Panc1 (cell line): ENCODE measurements at regions not wholly inside any gene's neighbourhood (a gene's known extent, or its start where the extent isn't known, plus 50 kb on each side); places are given as distances from the start of the nearest gene placed in this dataset.

Experiments used
- ATAC-seq: fragments of 200-7000 bp; cut with Tn5 transposase; 2 replicates; pipeline ENCODE4 v1.9.1; 2020; ENCODE audit warnings: mild to moderate bottlenecking, moderate library complexity
- BruUV-seq: library from RNA; stranded (reverse); fragments of 400-500 nt; replicated peaks from 2 replicates; lab custom pipeline; 2021; lab: Mats Ljungman, UMichigan
- CTCF ChIA-PET: fragments of 300-600 bp; sonication (Branson Sonifier 250); formaldehyde crosslinking; loops from one replicate; lab custom pipeline; 2022; ENCODE audit warnings: antibody characterized with exemption; lab: Charles Lee
- POLR2A ChIA-PET: fragments of 300-600 bp; sonication (Branson Sonifier 250); formaldehyde crosslinking; loops from one replicate; lab custom pipeline; 2022; ENCODE audit warnings: antibody characterized with exemption; lab: Charles Lee
- DNase-seq: peaks from one replicate; pipeline ENCODE4 v3.0.0-alpha.2; 2010; ENCODE audit warnings: low read depth, low spot score
- H3K27ac ChIP-seq: 2 replicates; pipeline ENCODE4 v1.5.1; 2011; ENCODE audit warnings: mild to moderate bottlenecking, low read length, inconsistent platforms
- H3K27me3 ChIP-seq: fragments of 200-500 bp; sonication (Bioruptor generic); 2 replicates; pipeline ENCODE4 v1.6.0; 2014; ENCODE audit warnings: low read length, inconsistent platforms; ENCODE audit not compliant: control insufficient read depth, insufficient read depth
- H3K36me3 ChIP-seq: fragments of 200-500 bp; sonication (Bioruptor generic); 2 replicates; pipeline ENCODE4 v1.5.1; 2014; ENCODE audit warnings: inconsistent platforms, mild to moderate bottlenecking, low read length, moderate library complexity; ENCODE audit not compliant: control insufficient read depth, insufficient read depth
- H3K4me1 ChIP-seq: 2 replicates; pipeline ENCODE4 v1.5.1; 2011; ENCODE audit warnings: inconsistent platforms, mild to moderate bottlenecking, low read length, moderate library complexity; ENCODE audit not compliant: control insufficient read depth, insufficient read depth
- H3K4me3 ChIP-seq, 2 experiments: 2 replicates each; pipeline ENCODE4 v1.5.1; 2011 to 2012; ENCODE audit warnings: low read depth in 2 of 2, low read length in 2 of 2, mild to moderate bottlenecking in 2 of 2, inconsistent platforms in 1 of 2, moderate library complexity in 1 of 2
- H3K9me3 ChIP-seq: fragments of 200-500 bp; sonication (Bioruptor generic); 2 replicates; pipeline ENCODE4 v1.5.1; 2014; ENCODE audit warnings: low read depth, mild to moderate bottlenecking, inconsistent platforms, low read length, moderate library complexity; ENCODE audit not compliant: control insufficient read depth, insufficient read depth
- CTCF ChIP-seq: fragments of 450-650 bp; IDR thresholded peaks from 2 replicates; pipeline ENCODE4 v1.5.1; 2017; ENCODE audit warnings: mild to moderate bottlenecking
- POLR2AphosphoS5 ChIP-seq: IDR thresholded peaks from 2 replicates; pipeline ENCODE4 v1.6.1; 2012; ENCODE audit warnings: mild to moderate bottlenecking, low read depth, low read length, moderate library complexity
- SIN3A ChIP-seq: IDR thresholded peaks from 2 replicates; pipeline ENCODE4 v1.6.1; 2012; ENCODE audit warnings: low read depth, mild to moderate bottlenecking, low read length, moderate library complexity, borderline replicate concordance; ENCODE audit not compliant: insufficient read depth
- TCF7L2 ChIP-seq: IDR thresholded peaks from 2 replicates; pipeline ENCODE4 v1.6.1; 2011; ENCODE audit warnings: mild to moderate bottlenecking, low read depth, low read length, inconsistent platforms
- in situ Hi-C: cut with HindIII; loops from 2 replicates; pipeline ENCODE4 v1.10.0; 2016; ENCODE audit warnings: low sequenced_read_pairs, low pct_unique_long_range_greater_than_20kb
- intact Hi-C: fragments of 100-400 bp; cut with micrococcal nuclease; formaldehyde crosslinking; loops from one replicate; pipeline ENCODE4 v1.10.0; 2022; ENCODE audit not compliant: unreplicated experiment
- TF ChIP-seq, protein P1 (sequence below), 2 experiments: IDR thresholded peaks; 2 replicates each; pipeline ENCODE4 v1.6.1; 2011 to 2012; ENCODE audit warnings: low read depth in 2 of 2, control low read depth in 1 of 2, low read length in 1 of 2, mild to moderate bottlenecking in 1 of 2, moderate library complexity in 1 of 2; ENCODE audit not compliant: insufficient read depth in 1 of 2

DNA sequence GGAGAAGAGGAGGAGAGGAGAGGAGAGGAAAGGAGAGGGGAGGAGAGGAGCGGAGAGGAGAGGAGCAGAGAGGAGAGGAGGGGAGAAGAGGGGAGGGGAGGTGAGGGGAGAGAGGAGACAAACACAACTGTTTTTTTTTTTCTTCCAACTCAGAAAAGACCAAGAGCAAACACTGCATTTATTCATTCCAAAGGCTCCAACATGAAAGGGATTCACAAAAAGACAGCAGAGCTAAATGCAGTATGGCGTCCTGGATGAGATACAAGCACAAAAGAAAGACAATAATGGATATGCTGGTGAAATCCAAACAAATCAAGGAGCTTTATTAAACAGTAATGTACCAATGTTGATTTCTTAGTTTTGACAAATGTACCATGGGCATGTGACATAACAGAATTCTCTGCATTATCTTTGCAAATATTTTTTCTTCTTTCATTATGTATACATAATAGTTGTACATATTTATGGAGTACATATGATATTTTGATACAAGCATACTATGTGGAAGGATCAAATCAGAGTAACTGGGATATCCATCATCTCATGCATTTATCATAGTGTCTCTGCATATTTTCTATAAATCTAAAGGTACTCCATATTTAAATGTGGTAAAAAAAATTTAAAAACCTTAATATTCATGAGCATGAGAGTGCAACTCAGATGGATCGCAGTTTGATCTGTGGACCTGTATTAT is 204.6 kb downstream of the CBLN4 start:
- Histone ChIP-seq H3K27ac (no peak overlapping the region), H3K4me1 (no peaks in the 10 kb centered on the region), H3K9me3 (no peaks in the 10 kb centered on the region), H3K27me3 (no peaks in the 10 kb centered on the region), H3K36me3 (no peaks in the 10 kb centered on the region), H3K4me3 (no peak overlapping the region)
- in situ Hi-C loops, result no loop called here
- intact Hi-C loops, result no loop called here
- BruUV-seq, result no TSS peak
- TF ChIP-seq POLR2AphosphoS5 (no peak), SIN3A (no peak), TCF7L2 (no peak), CTCF (no peak)
- TF ChIP-seq, protein P1, sequence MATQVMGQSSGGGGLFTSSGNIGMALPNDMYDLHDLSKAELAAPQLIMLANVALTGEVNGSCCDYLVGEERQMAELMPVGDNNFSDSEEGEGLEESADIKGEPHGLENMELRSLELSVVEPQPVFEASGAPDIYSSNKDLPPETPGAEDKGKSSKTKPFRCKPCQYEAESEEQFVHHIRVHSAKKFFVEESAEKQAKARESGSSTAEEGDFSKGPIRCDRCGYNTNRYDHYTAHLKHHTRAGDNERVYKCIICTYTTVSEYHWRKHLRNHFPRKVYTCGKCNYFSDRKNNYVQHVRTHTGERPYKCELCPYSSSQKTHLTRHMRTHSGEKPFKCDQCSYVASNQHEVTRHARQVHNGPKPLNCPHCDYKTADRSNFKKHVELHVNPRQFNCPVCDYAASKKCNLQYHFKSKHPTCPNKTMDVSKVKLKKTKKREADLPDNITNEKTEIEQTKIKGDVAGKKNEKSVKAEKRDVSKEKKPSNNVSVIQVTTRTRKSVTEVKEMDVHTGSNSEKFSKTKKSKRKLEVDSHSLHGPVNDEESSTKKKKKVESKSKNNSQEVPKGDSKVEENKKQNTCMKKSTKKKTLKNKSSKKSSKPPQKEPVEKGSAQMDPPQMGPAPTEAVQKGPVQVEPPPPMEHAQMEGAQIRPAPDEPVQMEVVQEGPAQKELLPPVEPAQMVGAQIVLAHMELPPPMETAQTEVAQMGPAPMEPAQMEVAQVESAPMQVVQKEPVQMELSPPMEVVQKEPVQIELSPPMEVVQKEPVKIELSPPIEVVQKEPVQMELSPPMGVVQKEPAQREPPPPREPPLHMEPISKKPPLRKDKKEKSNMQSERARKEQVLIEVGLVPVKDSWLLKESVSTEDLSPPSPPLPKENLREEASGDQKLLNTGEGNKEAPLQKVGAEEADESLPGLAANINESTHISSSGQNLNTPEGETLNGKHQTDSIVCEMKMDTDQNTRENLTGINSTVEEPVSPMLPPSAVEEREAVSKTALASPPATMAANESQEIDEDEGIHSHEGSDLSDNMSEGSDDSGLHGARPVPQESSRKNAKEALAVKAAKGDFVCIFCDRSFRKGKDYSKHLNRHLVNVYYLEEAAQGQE (IDR thresholded peaks at IDR 0.05; ENCODE audit: insufficient read depth in 1 of 2, low read depth in 2 of 2, low read length in 1 of 2), result no peak
- ATAC-seq (no peak), DNase-seq (no peak)
- CTCF ChIA-PET, result no interaction called here
- POLR2A ChIA-PET, result no interaction called here

GRCh38 chr20:55793986-55794385 is 211.3 kb downstream of the CBLN4 start:
- H3K27ac ChIP-seq, result no peak overlapping the region
- DNase-seq (no peak), ATAC-seq (no peak)
- in situ Hi-C loops (no loop called here), intact Hi-C loops (no loop called here)
- H3K27me3 ChIP-seq, result no peaks in the 10 kb centered on the region
- H3K4me1 ChIP-seq, result no peaks in the 10 kb centered on the region
- no peaks in the 10 kb centered on the region for H3K36me3 ChIP-seq
- no peak for TF ChIP-seq SIN3A
- no peak for TF ChIP-seq POLR2AphosphoS5
- CTCF ChIA-PET, result no interaction called here
- no TSS peak for BruUV-seq
- H3K4me3 ChIP-seq, result no peak overlapping the region
- H3K9me3 ChIP-seq, result no peaks in the 10 kb centered on the region
- POLR2A ChIA-PET, result no interaction called here

DNA sequence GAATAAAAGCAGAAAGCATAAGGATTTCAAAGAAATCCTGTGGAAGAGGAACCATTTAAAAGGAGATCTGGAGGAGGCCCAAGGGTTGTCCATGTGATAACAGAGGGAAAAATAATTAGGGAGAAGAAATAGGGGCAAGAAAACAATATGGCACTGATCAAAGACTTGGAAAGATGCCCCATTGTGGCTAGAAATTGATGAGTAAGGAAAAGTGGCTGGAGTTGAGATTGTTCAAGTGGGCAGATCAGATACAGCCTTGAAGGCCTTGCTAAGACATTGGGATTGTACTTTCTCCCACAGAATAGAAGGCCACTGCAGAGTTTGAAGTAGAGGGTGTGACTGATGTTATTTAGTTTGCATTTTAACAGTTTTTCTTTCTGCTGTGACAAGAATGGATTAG is 213.3 kb downstream of the CBLN4 start:
- ATAC-seq (no peak), DNase-seq (no peak)
- H3K4me1 ChIP-seq, result no peaks in the 10 kb centered on the region
- BruUV-seq, result no TSS peak
- H3K27ac ChIP-seq, result no peak overlapping the region
- no peaks in the 10 kb centered on the region for H3K9me3 ChIP-seq
- no peaks in the 10 kb centered on the region for H3K36me3 ChIP-seq
- ChIA-PET POLR2A (no interaction called here), CTCF (no interaction called here)
- in situ Hi-C loops (no loop called here), intact Hi-C loops (no loop called here)
- H3K27me3 ChIP-seq, result no peaks in the 10 kb centered on the region
- no peak overlapping the region for H3K4me3 ChIP-seq
- TF ChIP-seq, protein P1 (IDR thresholded peaks at IDR 0.05; ENCODE audit: insufficient read depth in 1 of 2, low read depth in 2 of 2, low read length in 1 of 2), result no peak
- TF ChIP-seq SIN3A (no peak), POLR2AphosphoS5 (no peak), TCF7L2 (no peak), CTCF (no peak)
